Loucy (cell line): ENCODE measurements at regions not wholly inside any gene's neighbourhood (a gene's known extent, or its start where the extent isn't known, plus 50 kb on each side); places are given as distances from the start of the nearest gene placed in this dataset.

ENCODE experiments used
- H2AFZ ChIP-seq: fragments of 200-600 bp; sonication (generic); 2 replicates; pipeline ENCODE4 v1.6.0; 2016; ENCODE audit warnings: antibody characterized with exemption, mild to moderate bottlenecking, low read length, moderate library complexity
- H3F3A ChIP-seq: fragments of 200-600 bp; 2 replicates; pipeline ENCODE4 v1.6.0; 2016; ENCODE audit warnings: antibody characterized with exemption, low read depth, mild to moderate bottlenecking
- H3K27me3 ChIP-seq: fragments of 200-600 bp; sonication (generic); 2 replicates; pipeline ENCODE4 v1.6.1; 2014; ENCODE audit warnings: low read length, mild to moderate bottlenecking; ENCODE audit not compliant: insufficient read depth, poor library complexity, severe bottlenecking
- H3K36me3 ChIP-seq: fragments of 200-600 bp; sonication (generic); 2 replicates; pipeline ENCODE4 v1.6.1; 2016; ENCODE audit warnings: low read length; ENCODE audit not compliant: insufficient read depth
- H3K4me1 ChIP-seq: fragments of 200-600 bp; sonication (generic); 2 replicates; pipeline ENCODE4 v1.5.1; 2014; ENCODE audit warnings: low read length, mild to moderate bottlenecking; ENCODE audit not compliant: insufficient read depth, poor library complexity, severe bottlenecking
- H3K4me2 ChIP-seq: fragments of 200-600 bp; sonication (generic); 2 replicates; pipeline ENCODE4 v1.6.0; 2014; ENCODE audit warnings: antibody characterized with exemption, low read length, low read depth, mild to moderate bottlenecking; ENCODE audit not compliant: poor library complexity, severe bottlenecking
- H3K4me3 ChIP-seq: fragments of 200-600 bp; sonication (generic); 2 replicates; pipeline ENCODE4 v1.5.1; 2014; ENCODE audit warnings: low read length, mild to moderate bottlenecking, mixed read lengths; ENCODE audit not compliant: poor library complexity, severe bottlenecking
- H3K79me2 ChIP-seq: fragments of 200-600 bp; sonication (generic); 2 replicates; pipeline ENCODE4 v1.6.1; 2014; ENCODE audit warnings: low read length; ENCODE audit not compliant: insufficient read depth
- H3K9ac ChIP-seq: fragments of 200-600 bp; sonication (generic); 2 replicates; pipeline ENCODE4 v1.6.0; 2014; ENCODE audit warnings: mild to moderate bottlenecking, low read depth, low read length, moderate library complexity; ENCODE audit not compliant: poor library complexity, severe bottlenecking
- H3K9me2 ChIP-seq: fragments of 200-600 bp; sonication (generic); replicated peaks from 2 replicates; pipeline ENCODE4 v1.6.1; 2016; ENCODE audit warnings: low read depth, low read length, mixed read lengths
- H3K9me3 ChIP-seq: fragments of 200-600 bp; sonication (generic); 2 replicates; pipeline ENCODE4 v1.6.1; 2014; ENCODE audit warnings: mild to moderate bottlenecking, antibody characterized with exemption, low read length, low read depth; ENCODE audit not compliant: insufficient read depth
- H4K20me1 ChIP-seq: fragments of 200-600 bp; sonication (generic); 2 replicates; pipeline ENCODE4 v1.6.0; 2014; ENCODE audit warnings: antibody characterized with exemption, low read length, mild to moderate bottlenecking; ENCODE audit not compliant: insufficient read depth, poor library complexity, severe bottlenecking
- CTCF ChIP-seq: fragments of 200-600 bp; sonication (generic); conservative IDR thresholded peaks from 2 replicates; pipeline ENCODE4 v1.5.1; 2014; ENCODE audit warnings: mild to moderate bottlenecking, antibody characterized with exemption, low read length
- EZH2phosphoT487 ChIP-seq: fragments of 200-600 bp; IDR thresholded peaks from 2 replicates; pipeline ENCODE4 v1.6.1; 2018; ENCODE audit warnings: antibody characterized with exemption, mild to moderate bottlenecking, moderate library complexity, borderline replicate concordance

DNA sequence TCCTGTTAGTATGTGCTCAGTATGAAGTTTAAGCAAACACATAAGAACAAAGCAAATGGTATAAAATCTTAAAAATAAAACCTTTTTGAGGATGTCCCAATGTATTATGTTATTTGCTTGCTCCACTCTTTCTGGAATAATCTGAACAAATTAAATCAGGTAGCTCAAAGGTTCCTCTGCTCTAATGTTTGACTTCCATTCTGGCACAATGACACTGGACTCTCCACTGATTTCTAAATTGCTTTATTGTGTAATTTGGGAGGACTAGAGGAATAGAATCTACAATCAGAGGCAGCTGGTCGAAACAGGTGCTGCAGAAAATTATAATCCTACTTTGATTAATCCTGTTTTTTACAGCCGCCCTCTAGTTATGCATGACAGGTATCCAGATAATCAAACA, 523.7 kb upstream of the FOXG1 start:
- Histone ChIP-seq H3K36me3 (no peaks in the 10 kb centered on the region), H3K9me2 (no peaks in the 10 kb centered on the region), H3F3A (no peaks in the 10 kb centered on the region), H2AFZ (no peak overlapping the region), H3K79me2 (no peaks in the 10 kb centered on the region), H3K4me1 (no peaks in the 10 kb centered on the region), H3K9ac (no peak overlapping the region), H3K9me3 (no peaks in the 10 kb centered on the region), H4K20me1 (no peaks in the 10 kb centered on the region), H3K4me3 (no peak overlapping the region), H3K4me2 (no peak overlapping the region), H3K27me3 (no peaks in the 10 kb centered on the region)
- TF ChIP-seq CTCF (no peak), EZH2phosphoT487 (no peak)

DNA sequence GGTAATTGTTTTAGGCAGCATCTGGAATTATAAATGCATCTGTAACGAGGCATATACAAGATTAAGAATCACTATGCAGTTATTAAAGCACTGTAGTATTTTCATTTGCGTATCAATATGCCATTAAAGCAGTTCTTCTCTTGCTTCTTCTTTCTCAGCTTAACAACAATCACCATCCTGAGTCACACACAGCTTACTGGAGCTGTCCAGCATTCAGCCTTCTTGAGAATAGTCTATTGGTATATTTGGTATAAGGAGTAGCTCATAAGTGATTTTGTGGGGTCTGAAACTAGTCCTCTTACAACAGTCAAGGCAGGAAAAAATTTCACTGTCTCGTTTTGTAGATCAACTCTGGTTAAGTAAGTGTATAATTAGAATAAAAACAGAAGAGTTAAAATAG, 523.0 kb upstream of the FOXG1 start:
- TF ChIP-seq CTCF (no peak), EZH2phosphoT487 (no peak)
- Histone ChIP-seq H3F3A (no peaks in the 10 kb centered on the region), H3K79me2 (no peaks in the 10 kb centered on the region)

DNA sequence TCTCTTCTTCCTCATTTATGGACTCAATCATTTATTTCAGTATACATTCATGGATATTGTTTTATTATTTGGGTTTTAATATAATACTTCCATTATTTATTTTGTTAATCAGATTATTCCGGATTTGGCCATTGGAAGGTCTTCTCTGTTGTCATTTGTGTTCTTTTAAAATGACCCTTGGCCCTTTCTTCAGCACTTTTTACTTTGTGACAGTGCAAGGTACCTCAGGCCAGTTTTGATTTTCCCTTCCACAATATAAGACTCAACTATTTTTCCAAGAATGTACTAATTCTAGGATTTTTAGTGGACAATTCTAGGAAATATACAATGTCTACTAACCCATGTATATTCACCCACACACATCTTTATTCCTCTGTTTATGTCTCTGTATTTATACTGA, 521.4 kb upstream of the FOXG1 start:
- Histone ChIP-seq H3K4me2 (no peak overlapping the region), H3K36me3 (no peaks in the 10 kb centered on the region), H3K9me3 (no peaks in the 10 kb centered on the region), H3K4me3 (no peak overlapping the region), H2AFZ (no peak overlapping the region), H3K79me2 (no peaks in the 10 kb centered on the region), H3K27me3 (no peaks in the 10 kb centered on the region), H3F3A (no peaks in the 10 kb centered on the region), H3K9ac (no peak overlapping the region), H3K9me2 (no peaks in the 10 kb centered on the region), H3K4me1 (no peaks in the 10 kb centered on the region), H4K20me1 (no peaks in the 10 kb centered on the region)
- TF ChIP-seq CTCF (no peak), EZH2phosphoT487 (no peak)

More for the DNA sequence above, 523.0 kb upstream of the FOXG1 start:
- no peak overlapping the region for H3K4me2 ChIP-seq
- H3K36me3 ChIP-seq = no peaks in the 10 kb centered on the region
- H3K4me1 ChIP-seq = no peaks in the 10 kb centered on the region
- H3K9ac ChIP-seq = no peak overlapping the region
- H4K20me1 ChIP-seq = no peaks in the 10 kb centered on the region
- no peaks in the 10 kb centered on the region for H3K9me3 ChIP-seq
- H3K4me3 ChIP-seq = no peak overlapping the region
- H2AFZ ChIP-seq = no peak overlapping the region
- H3K27me3 ChIP-seq = no peaks in the 10 kb centered on the region
- no peaks in the 10 kb centered on the region for H3K9me2 ChIP-seq
